H9 (cell line): ENCODE measurements at regions not wholly inside any gene's neighbourhood (a gene's known extent, or its start where the extent isn't known, plus 50 kb on each side); places are given as distances from the start of the nearest gene placed in this dataset.

Experiments used
- DNase-seq: peaks from one replicate; pipeline ENCODE4 v3.0.0-alpha.2; 2017
- H2AFZ ChIP-seq: one replicate; pipeline ENCODE4 v1.6.1; 2013; ENCODE audit warnings: mild to moderate bottlenecking, low read length, control low read depth, moderate library complexity
- H2AK5ac ChIP-seq: 2 replicates; pipeline ENCODE4 v1.6.1; 2013; ENCODE audit warnings: low read length, control low read depth, mixed read lengths; ENCODE audit not compliant: insufficient read length
- H2BK120ac ChIP-seq: one replicate; pipeline ENCODE4 v1.6.1; 2013; ENCODE audit warnings: low read depth, mild to moderate bottlenecking, low read length, control low read depth, inconsistent platforms; ENCODE audit not compliant: poor library complexity, severe bottlenecking
- H2BK12ac ChIP-seq: 2 replicates; pipeline ENCODE4 v1.6.1; 2013; ENCODE audit warnings: low read length, control low read depth, mixed read lengths, low read depth; ENCODE audit not compliant: insufficient read length
- H2BK15ac ChIP-seq: 2 replicates; pipeline ENCODE4 v1.6.1; 2013; ENCODE audit warnings: low read depth, low read length, control low read depth
- H2BK20ac ChIP-seq: one replicate; pipeline ENCODE4 v1.6.1; 2013; ENCODE audit warnings: low read depth, mild to moderate bottlenecking, low read length, control low read depth, inconsistent platforms; ENCODE audit not compliant: poor library complexity, severe bottlenecking
- H2BK5ac ChIP-seq: 2 replicates; pipeline ENCODE4 v1.6.1; 2013; ENCODE audit warnings: low read length, control low read depth, mixed read lengths; ENCODE audit not compliant: insufficient read length
- H3K14ac ChIP-seq: 2 replicates; pipeline ENCODE4 v1.6.1; 2013; ENCODE audit warnings: low read length, control low read depth; ENCODE audit not compliant: insufficient read depth
- H3K18ac ChIP-seq: 2 replicates; pipeline ENCODE4 v1.6.1; 2013; ENCODE audit warnings: low read depth, mild to moderate bottlenecking, mixed read lengths, low read length, control low read depth; ENCODE audit not compliant: insufficient read length
- H3K23ac ChIP-seq: 2 replicates; pipeline ENCODE4 v1.6.1; 2013; ENCODE audit warnings: low read length, control low read depth, mixed read lengths, low read depth; ENCODE audit not compliant: insufficient read length
- H3K23me2 ChIP-seq: 2 replicates; pipeline ENCODE4 v1.6.1; 2013; ENCODE audit warnings: low read depth, mild to moderate bottlenecking, mixed read lengths, low read length, control low read depth; ENCODE audit not compliant: insufficient read length, poor library complexity, severe bottlenecking
- H3K27ac ChIP-seq: 2 replicates; pipeline ENCODE4 v1.5.1; 2013; ENCODE audit warnings: low read length, control low read depth, mixed read lengths, low read depth; ENCODE audit not compliant: insufficient read length
- H3K27me3 ChIP-seq: 2 replicates; pipeline ENCODE4 v1.6.1; 2013; ENCODE audit warnings: low read length, control low read depth, inconsistent platforms; ENCODE audit not compliant: insufficient read depth
- H3K4ac ChIP-seq: 2 replicates; pipeline ENCODE4 v1.6.1; 2013; ENCODE audit warnings: low read depth, mild to moderate bottlenecking, control low read depth, inconsistent platforms, low read length, moderate library complexity
- H3K4me1 ChIP-seq: 2 replicates; pipeline ENCODE4 v1.6.1; 2013; ENCODE audit warnings: low read length, control low read depth, inconsistent platforms; ENCODE audit not compliant: insufficient read depth
- H3K4me2 ChIP-seq: 2 replicates; pipeline ENCODE4 v1.6.1; 2013; ENCODE audit warnings: low read length, control low read depth, mixed read lengths; ENCODE audit not compliant: insufficient read length, insufficient read depth
- H3K56ac ChIP-seq: 2 replicates; pipeline ENCODE4 v1.6.1; 2013; ENCODE audit warnings: low read depth, mild to moderate bottlenecking, mixed read lengths, low read length, control low read depth; ENCODE audit not compliant: insufficient read length
- H3K79me1 ChIP-seq: 2 replicates; pipeline ENCODE4 v1.6.1; 2013; ENCODE audit warnings: low read depth, mild to moderate bottlenecking, moderate library complexity, low read length, control low read depth, inconsistent platforms; ENCODE audit not compliant: insufficient read depth, poor library complexity, severe bottlenecking
- H3K79me2 ChIP-seq: 2 replicates; pipeline ENCODE4 v1.6.1; 2013; ENCODE audit warnings: low read length, control low read depth, inconsistent platforms; ENCODE audit not compliant: insufficient read depth
- H3K9ac ChIP-seq: 2 replicates; pipeline ENCODE4 v1.6.1; 2013; ENCODE audit warnings: low read length, control low read depth, mixed read lengths; ENCODE audit not compliant: insufficient read length; ENCODE audit errors: extremely low read depth
- H3K9me3 ChIP-seq: one replicate; pipeline ENCODE4 v1.6.1; 2013; ENCODE audit warnings: low read depth, low read length, inconsistent platforms; ENCODE audit not compliant: control insufficient read depth
- H3T11ph ChIP-seq: one replicate; pipeline ENCODE4 v1.6.1; 2013; ENCODE audit warnings: mild to moderate bottlenecking, low read length, control low read depth, inconsistent platforms
- H4K20me1 ChIP-seq: one replicate; pipeline ENCODE4 v1.6.1; 2013; ENCODE audit not compliant: control insufficient read depth, insufficient read length, insufficient read depth
- H4K5ac ChIP-seq: 2 replicates; pipeline ENCODE4 v1.6.1; 2013; ENCODE audit warnings: low read depth, mild to moderate bottlenecking, mixed read lengths, low read length, control low read depth; ENCODE audit not compliant: insufficient read length
- H4K8ac ChIP-seq: replicated peaks from 2 replicates; pipeline ENCODE4 v1.6.1; 2013; ENCODE audit warnings: low read length, control low read depth, mixed read lengths, low read depth; ENCODE audit not compliant: insufficient read length
- H4K91ac ChIP-seq: 2 replicates; pipeline ENCODE4 v1.6.1; 2013; ENCODE audit warnings: low read depth, mild to moderate bottlenecking, moderate library complexity, mixed read lengths, low read length, control low read depth; ENCODE audit not compliant: insufficient read length
- H3K27ac Mint-ChIP-seq, 3 experiments: 2 replicates in 2 of 3; 3 replicates in 1 of 3; pipeline ENCODE4 v1.8.0; 2020 to 2021; ENCODE audit warnings: mixed read lengths in 3 of 3, mild to moderate bottlenecking in 1 of 3, moderate library complexity in 1 of 3
- H3K27me3 Mint-ChIP-seq: 2 replicates; pipeline ENCODE4 v1.8.0; 2021; ENCODE audit warnings: low read depth, mild to moderate bottlenecking, moderate library complexity, mixed read lengths
- H3K36me3 Mint-ChIP-seq, 3 experiments: 2 replicates in 2 of 3; 3 replicates in 1 of 3; pipeline ENCODE4 v1.8.0; 2020 to 2021; ENCODE audit warnings: low read depth in 3 of 3, mixed read lengths in 3 of 3; ENCODE audit not compliant: insufficient read depth in 1 of 3
- H3K4me1 Mint-ChIP-seq, 2 experiments: 2 replicates each; pipeline ENCODE4 v1.8.0; 2020; ENCODE audit warnings: mixed read lengths in 2 of 2
- H3K4me3 Mint-ChIP-seq, 2 experiments: 2 replicates in 1 of 2; 3 replicates in 1 of 2; pipeline ENCODE4 v1.8.0; 2020 to 2021; ENCODE audit warnings: mild to moderate bottlenecking in 2 of 2, mixed read lengths in 2 of 2, moderate library complexity in 1 of 2
- H3K9me3 Mint-ChIP-seq, 2 experiments: 2 replicates in 1 of 2; 3 replicates in 1 of 2; pipeline ENCODE4 v1.8.0; 2020; ENCODE audit warnings: mild to moderate bottlenecking in 2 of 2, mixed read lengths in 2 of 2, moderate library complexity in 1 of 2
- WGBS: extraction: QIAGEN DNeasy Blood & Tissue Kit; methylation state at CpG from one replicate; pipeline ENCODE4 v1.1.7; 2013; ENCODE audit warnings: missing lambda C conversion rate, low lambda C conversion rate, mixed read lengths; ENCODE audit not compliant: insufficient read length; ENCODE audit errors: extremely low coverage; 5-methylcytosine and 5-hydroxymethylcytosine counted together
- TF ChIP-seq, protein P1 (sequence below): fragments of 200-600 bp; sonication (generic); conservative IDR thresholded peaks from 3 replicates; pipeline ENCODE4 v1.8.0; 2021; ENCODE audit warnings: antibody characterized with exemption, mild to moderate bottlenecking

DNA sequence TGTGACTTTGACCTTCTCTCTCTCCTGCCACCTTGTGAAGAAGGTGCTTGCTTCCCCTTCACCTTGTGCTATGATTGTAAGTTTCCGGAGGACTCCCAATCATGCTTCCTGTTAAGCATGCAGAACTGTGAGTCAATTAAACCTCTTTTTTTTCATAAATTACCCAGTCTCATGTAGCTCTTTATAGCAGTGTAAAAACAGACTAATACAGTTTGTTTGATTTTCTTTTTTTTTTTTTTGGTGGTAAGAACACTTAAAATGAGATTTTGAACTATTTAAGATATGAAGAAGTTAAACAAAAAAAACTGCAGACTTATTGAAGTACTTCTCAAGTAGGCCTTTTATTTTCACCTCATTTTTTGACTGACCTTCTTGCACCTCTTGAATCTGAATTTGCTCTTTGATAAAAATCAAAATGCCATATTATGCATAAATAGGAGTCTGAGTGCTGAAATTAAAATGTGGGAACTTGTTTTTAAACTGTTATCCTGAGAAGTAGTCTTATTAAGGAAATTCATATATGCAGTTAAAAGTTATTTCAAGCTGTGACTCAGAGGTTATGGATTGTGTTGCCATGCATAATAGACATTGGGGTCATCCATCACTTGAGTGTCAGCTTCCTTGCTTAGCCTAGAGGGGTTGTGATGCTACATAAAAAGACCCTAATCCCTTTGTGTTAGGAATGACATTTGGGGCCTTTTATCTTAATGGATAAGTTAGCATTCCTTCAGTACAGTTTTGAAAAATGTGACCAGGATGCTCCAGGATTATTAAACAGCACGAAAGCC is 447.9 kb upstream of the FKBP1C start:
- Histone ChIP-seq H3K9me3 (no peaks in the 10 kb centered on the region), H3K23ac (no peak overlapping the region), H4K5ac (no peak overlapping the region), H4K20me1 (no peaks in the 10 kb centered on the region), H2BK20ac (no peak overlapping the region), H3K4ac (no peak overlapping the region), H3K79me2 (no peaks in the 10 kb centered on the region), H3K79me1 (no peaks in the 10 kb centered on the region), H3K27ac (no peak overlapping the region), H3K4me1 (no peaks in the 10 kb centered on the region; the same call in 1 of the 2 replicates), H3K9ac (no peak overlapping the region), H4K91ac (no peak overlapping the region), H3K14ac (no peak overlapping the region), H2BK120ac (no peak overlapping the region), H3K4me2 (no peak overlapping the region), H3K18ac (no peak overlapping the region), H3K23me2 (no peaks in the 10 kb centered on the region), H3K27me3 (no peaks in the 10 kb centered on the region), H2BK5ac (no peak overlapping the region), H2BK12ac (no peak overlapping the region), H2BK15ac (no peak overlapping the region), H3T11ph (no peak overlapping the region), H4K8ac (no peak overlapping the region), H2AK5ac (no peak overlapping the region), H3K56ac (no peak overlapping the region), H2AFZ (no peak overlapping the region)
- Mint-ChIP-seq H3K9me3 (no peaks in the 10 kb centered on the region), H3K27me3 (no peaks in the 10 kb centered on the region), H3K36me3 (no peaks in the 10 kb centered on the region), H3K4me3 (no peak overlapping the region), H3K4me1 (peaks cover 12 to 13% of the 10 kb centered on the region in 2 experiments), H3K27ac (no peak overlapping the region)
- no CpG with 5 or more reads among the region's 2 CpGs for WGBS
- TF ChIP-seq, protein P1, sequence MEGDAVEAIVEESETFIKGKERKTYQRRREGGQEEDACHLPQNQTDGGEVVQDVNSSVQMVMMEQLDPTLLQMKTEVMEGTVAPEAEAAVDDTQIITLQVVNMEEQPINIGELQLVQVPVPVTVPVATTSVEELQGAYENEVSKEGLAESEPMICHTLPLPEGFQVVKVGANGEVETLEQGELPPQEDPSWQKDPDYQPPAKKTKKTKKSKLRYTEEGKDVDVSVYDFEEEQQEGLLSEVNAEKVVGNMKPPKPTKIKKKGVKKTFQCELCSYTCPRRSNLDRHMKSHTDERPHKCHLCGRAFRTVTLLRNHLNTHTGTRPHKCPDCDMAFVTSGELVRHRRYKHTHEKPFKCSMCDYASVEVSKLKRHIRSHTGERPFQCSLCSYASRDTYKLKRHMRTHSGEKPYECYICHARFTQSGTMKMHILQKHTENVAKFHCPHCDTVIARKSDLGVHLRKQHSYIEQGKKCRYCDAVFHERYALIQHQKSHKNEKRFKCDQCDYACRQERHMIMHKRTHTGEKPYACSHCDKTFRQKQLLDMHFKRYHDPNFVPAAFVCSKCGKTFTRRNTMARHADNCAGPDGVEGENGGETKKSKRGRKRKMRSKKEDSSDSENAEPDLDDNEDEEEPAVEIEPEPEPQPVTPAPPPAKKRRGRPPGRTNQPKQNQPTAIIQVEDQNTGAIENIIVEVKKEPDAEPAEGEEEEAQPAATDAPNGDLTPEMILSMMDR = no peak
- DNase-seq = no peak
